GM13976 (cell line): ENCODE measurements at regions not wholly inside any gene's neighbourhood (a gene's known extent, or its start where the extent isn't known, plus 50 kb on each side); places are given as distances from the start of the nearest gene placed in this dataset.

ENCODE experiments used
- DNase-seq: peaks from one replicate; pipeline ENCODE4 v3.0.0; 2012; ENCODE audit warnings: low spot score
- CTCF ChIP-seq: IDR thresholded peaks from 2 replicates; pipeline ENCODE4 v1.5.1; 2012; ENCODE audit warnings: borderline replicate concordance, mild to moderate bottlenecking; ENCODE audit not compliant: insufficient read depth; ENCODE audit errors: extremely low read depth, missing control alignments, control extremely low read depth
- in situ Hi-C: fragments of 300-500 bp; cut with MboI; formaldehyde crosslinking; loops from one replicate; pipeline ENCODE4 v1.12.0; 2022; ENCODE audit warnings: low sequenced_read_pairs, mixed read lengths, inconsistent platforms; ENCODE audit not compliant: unreplicated experiment

- in situ Hi-C loops: no loop called here
- no peak for TF ChIP-seq CTCF
- no peak for DNase-seq
These were observed 171.8 kb upstream of the GSE1 start for GRCh38 chr16:85441189-85441889.

- in situ Hi-C loops: no loop called here
- no peak for TF ChIP-seq CTCF
These were observed 171.0 kb upstream of the GSE1 start for GRCh38 chr16:85441890-85442670.

GRCh38 chr16:85443116-85443515 is 170.0 kb upstream of the GSE1 start:
- in situ Hi-C loops: no loop called here
- no peak for DNase-seq
- TF ChIP-seq CTCF: no peak

More at GRCh38 chr16:85441890-85442670, 171.0 kb upstream of the GSE1 start:
- no peak for DNase-seq

GRCh38 chr16:85443531-85443930 is 169.6 kb upstream of the GSE1 start:
- no peak for TF ChIP-seq CTCF
- in situ Hi-C loops: no loop called here
- DNase-seq: no peak

- DNase-seq: no peak
- TF ChIP-seq CTCF: no peak
- in situ Hi-C loops: no loop called here
These were observed 167.9 kb upstream of the GSE1 start for GRCh38 chr16:85445064-85445778.

- no peak for DNase-seq
- in situ Hi-C loops: no loop called here
These were observed 167.3 kb upstream of the GSE1 start for GRCh38 chr16:85445779-85446222.

More at GRCh38 chr16:85445779-85446222, 167.3 kb upstream of the GSE1 start:
- no peak for TF ChIP-seq CTCF
